Ectodermal cell (in vitro differentiated cells): ENCODE measurements at regions not wholly inside any gene's neighbourhood (a gene's known extent, or its start where the extent isn't known, plus 50 kb on each side); places are given as distances from the start of the nearest gene placed in this dataset.

Experiments used
- H3K27ac ChIP-seq: 2 replicates; pipeline ENCODE4 v1.7.0; 2013; ENCODE audit warnings: mild to moderate bottlenecking, low read depth, low read length; ENCODE audit not compliant: insufficient read depth, poor library complexity, severe bottlenecking
- H3K27me3 ChIP-seq: 2 replicates; pipeline ENCODE4 v1.7.0; 2013; ENCODE audit warnings: mild to moderate bottlenecking, low read length; ENCODE audit not compliant: insufficient read depth, control insufficient read depth, poor library complexity, severe bottlenecking
- H3K36me3 ChIP-seq: one replicate; pipeline ENCODE4 v1.7.0; 2013; ENCODE audit warnings: low read length; ENCODE audit not compliant: control insufficient read depth, insufficient read depth
- H3K4me1 ChIP-seq: one replicate; pipeline ENCODE4 v1.7.0; 2013; ENCODE audit warnings: low read length; ENCODE audit not compliant: control insufficient read depth, insufficient read depth
- H3K4me3 ChIP-seq: 2 replicates; pipeline ENCODE4 v1.7.0; 2013; ENCODE audit warnings: low read depth, low read length, control low read depth; ENCODE audit not compliant: insufficient read depth
- H3K9me3 ChIP-seq: 2 replicates; pipeline ENCODE4 v1.7.0; 2013; ENCODE audit warnings: mild to moderate bottlenecking, low read length, moderate library complexity; ENCODE audit not compliant: control insufficient read depth
- WGBS, 2 experiments: methylation state at CpG; one replicate each; pipeline ENCODE4 v1.1.7; 2013; ENCODE audit warnings: missing lambda C conversion rate in 2 of 2; 5-methylcytosine and 5-hydroxymethylcytosine counted together

DNA sequence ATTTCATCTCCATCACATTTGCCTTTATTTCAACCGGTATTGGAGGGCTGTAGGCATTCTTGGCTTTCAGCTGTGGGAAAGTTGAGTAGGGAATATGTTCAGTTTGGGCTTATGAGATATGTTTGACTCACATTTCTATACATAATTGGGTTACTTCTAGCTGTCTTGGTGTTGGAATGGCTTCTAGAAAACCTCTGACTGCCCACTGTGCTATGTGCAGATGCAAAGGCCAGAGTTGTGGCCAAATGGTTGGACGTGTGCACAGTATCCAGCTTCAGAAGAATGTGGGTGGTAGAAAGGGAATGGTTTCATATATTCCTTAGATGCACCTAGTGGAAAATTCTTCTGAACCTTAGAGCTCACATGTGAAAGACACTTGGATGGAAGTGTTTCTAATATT lies 92.6 kb upstream of the H2AZ1 start:
- H3K4me3 ChIP-seq, result no peak overlapping the region
- H3K4me1 ChIP-seq, result no peaks in the 10 kb centered on the region
- no peaks in the 10 kb centered on the region for H3K27me3 ChIP-seq
- no peaks in the 10 kb centered on the region for H3K9me3 ChIP-seq
- WGBS, 2 experiments, result 93 to 100% methylated on average over 1 to 2 of the region's 2 CpGs
- H3K36me3 ChIP-seq, result no peaks in the 10 kb centered on the region
- H3K27ac ChIP-seq, result no peak overlapping the region

DNA sequence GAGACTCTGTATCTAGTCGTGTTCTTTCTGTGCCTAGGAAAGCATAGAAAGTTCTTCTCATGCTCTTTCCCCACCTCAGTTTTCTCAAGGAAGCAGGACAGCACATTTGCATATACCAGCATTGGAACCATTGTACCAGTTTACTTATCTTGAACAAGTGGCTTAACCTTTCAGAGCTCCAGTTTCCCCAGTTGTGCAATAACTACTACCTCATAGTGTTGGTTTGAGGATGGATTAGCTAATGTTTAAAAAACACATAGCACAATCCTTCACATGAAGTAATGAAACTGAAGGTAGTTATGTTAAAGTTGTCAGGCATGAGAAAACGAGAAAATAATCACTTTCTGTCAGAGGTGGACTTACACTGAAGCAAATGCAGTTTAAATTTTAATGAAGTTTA lies 92.2 kb upstream of the H2AZ1 start:
- Histone ChIP-seq H3K27ac (no peak overlapping the region), H3K27me3 (no peaks in the 10 kb centered on the region)
- WGBS, 2 experiments, result 91 to 96% methylated on average over 2 of the region's 2 CpGs

DNA sequence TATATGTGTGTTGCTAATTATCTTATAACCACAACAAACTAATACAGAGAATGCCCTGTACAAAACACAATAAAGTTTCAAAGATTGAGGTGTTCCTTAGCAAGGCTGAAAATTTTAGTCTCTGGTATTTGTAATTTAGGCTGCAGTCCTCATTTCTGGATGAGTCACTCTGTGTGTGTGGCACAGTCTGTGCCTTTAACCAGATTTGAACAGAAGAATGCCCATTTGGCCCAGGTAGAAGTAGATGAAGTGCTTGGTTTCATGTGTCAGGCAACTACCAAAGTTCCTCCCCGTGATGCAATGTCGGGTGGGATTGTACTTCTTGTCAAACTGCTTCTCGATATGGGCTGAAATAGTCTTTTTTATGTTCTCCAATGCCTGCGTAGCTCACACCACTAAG lies 91.6 kb upstream of the H2AZ1 start:
- no peak overlapping the region for H3K27ac ChIP-seq
- H3K4me1 ChIP-seq, result no peaks in the 10 kb centered on the region
- 89 to 95% methylated on average over 4 of the region's 4 CpGs for WGBS, 2 experiments
- no peaks in the 10 kb centered on the region for H3K9me3 ChIP-seq
- no peaks in the 10 kb centered on the region for H3K27me3 ChIP-seq
- no peaks in the 10 kb centered on the region for H3K36me3 ChIP-seq
- no peak overlapping the region for H3K4me3 ChIP-seq

More for the DNA sequence above, 92.2 kb upstream of the H2AZ1 start:
- Histone ChIP-seq H3K36me3 (no peaks in the 10 kb centered on the region), H3K4me1 (no peaks in the 10 kb centered on the region), H3K4me3 (no peak overlapping the region), H3K9me3 (no peaks in the 10 kb centered on the region)

DNA sequence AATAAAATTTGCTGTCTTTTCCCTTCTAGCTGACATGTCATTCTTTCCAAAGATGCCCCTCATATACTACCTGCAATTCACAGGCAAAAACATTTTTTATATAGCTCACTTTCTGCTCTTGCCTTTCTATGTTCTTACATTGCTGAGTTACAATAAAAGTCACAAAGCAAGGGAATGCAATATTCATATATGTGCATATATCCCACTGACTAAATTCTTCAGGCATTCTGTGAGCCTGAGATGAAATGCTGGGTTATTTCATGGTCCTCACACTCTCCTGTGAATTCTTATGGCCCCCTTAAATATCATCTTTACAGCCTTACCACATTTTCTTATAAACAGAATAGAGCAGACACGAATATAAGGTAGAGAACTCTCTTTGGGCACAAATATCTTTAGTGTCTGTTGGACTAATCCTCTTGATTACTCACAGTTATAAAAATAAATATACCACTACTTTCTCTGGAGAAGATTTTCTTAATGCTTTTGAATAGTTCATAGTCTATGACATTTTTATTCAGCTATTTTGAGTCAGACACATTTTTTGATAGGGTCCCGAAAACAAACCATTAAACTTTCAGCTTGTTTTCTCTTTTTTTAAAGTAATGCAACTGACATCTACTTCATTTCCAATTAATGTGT lies 84.1 kb upstream of the H2AZ1 start:
- no peak overlapping the region for H3K4me3 ChIP-seq
- no peaks in the 10 kb centered on the region for H3K9me3 ChIP-seq
- H3K27me3 ChIP-seq, result no peaks in the 10 kb centered on the region
- H3K27ac ChIP-seq, result no peak overlapping the region
- 90 to 92% methylated on average over 1 to 2 of the region's 2 CpGs for WGBS, 2 experiments
- no peaks in the 10 kb centered on the region for H3K36me3 ChIP-seq
- no peaks in the 10 kb centered on the region for H3K4me1 ChIP-seq

DNA sequence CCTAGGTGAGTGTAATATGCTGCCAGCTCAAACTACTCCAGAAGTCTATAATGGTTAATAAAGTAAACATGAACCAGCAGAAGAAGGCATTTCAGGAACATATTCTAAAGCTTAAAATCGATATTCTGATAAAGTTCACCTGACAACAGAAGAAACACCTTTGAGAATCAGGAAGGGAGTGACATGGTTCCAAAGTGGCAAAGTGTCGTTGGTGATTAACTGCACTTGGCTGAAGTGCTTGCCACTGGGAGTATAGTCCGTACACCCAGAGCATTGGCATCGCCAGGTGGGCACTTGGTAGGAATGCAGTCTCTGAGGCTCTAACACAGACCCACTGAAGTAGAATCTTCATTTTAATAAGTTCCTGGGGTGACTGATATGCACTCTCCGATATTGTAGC lies 76.0 kb upstream of the H2AZ1 start:
- no peaks in the 10 kb centered on the region for H3K9me3 ChIP-seq
- no peak overlapping the region for H3K4me3 ChIP-seq
- no peaks in the 10 kb centered on the region for H3K4me1 ChIP-seq
- WGBS, 2 experiments, result 87 to 96% methylated on average over 4 of the region's 5 CpGs
- H3K27ac ChIP-seq, result no peak overlapping the region
- H3K36me3 ChIP-seq, result no peaks in the 10 kb centered on the region
- no peaks in the 10 kb centered on the region for H3K27me3 ChIP-seq

DNA sequence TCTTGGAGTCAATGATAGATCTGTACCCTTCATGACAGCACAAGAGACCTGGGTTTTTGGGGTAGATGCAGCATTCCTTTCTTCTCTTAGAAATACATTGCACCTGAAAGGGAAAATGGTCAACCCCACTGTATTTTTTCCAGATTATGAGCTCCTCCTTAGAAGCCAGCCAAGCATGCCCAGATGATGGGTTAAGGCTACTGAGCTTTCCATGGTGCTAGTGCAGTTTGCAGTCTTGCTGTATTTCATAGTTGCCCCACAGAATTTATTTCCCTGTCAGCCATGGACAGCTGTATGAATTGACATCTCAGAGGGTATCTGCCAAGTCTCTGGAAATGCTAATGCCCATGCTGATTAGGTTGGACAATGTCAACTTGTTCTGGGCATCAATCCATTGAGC lies 73.7 kb upstream of the H2AZ1 start:
- H3K4me1 ChIP-seq, result no peaks in the 10 kb centered on the region
- H3K4me3 ChIP-seq, result no peak overlapping the region
- H3K9me3 ChIP-seq, result no peaks in the 10 kb centered on the region

DNA sequence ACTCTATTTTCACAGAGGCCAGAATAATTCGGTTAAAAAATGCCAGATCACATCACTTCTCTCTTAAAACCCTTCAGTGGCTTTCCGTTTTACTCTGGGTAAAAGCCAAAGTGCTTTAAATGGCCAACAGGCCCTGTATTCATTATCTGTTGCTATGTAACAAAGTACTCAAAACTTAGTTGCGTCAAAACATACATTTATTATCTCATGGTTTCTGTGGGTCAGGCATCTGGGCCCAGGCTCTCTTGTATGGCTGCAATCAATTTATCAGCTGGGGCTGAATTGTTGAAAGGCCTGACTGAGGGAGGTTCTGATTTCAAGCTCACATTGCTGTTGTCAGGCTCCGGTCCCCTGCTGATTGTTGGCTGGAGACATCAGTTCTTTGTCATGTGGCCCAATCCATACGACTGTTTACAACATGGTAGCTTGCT lies 72.7 kb upstream of the H2AZ1 start:
- Histone ChIP-seq H3K9me3 (no peaks in the 10 kb centered on the region), H3K27me3 (no peaks in the 10 kb centered on the region), H3K4me1 (no peaks in the 10 kb centered on the region), H3K36me3 (no peaks in the 10 kb centered on the region), H3K4me3 (no peak overlapping the region), H3K27ac (no peak overlapping the region)
- WGBS, 2 experiments, result 61 to 62% methylated on average over 5 of the region's 5 CpGs

More for the DNA sequence above, 73.7 kb upstream of the H2AZ1 start:
- H3K27ac ChIP-seq, result no peak overlapping the region
- H3K36me3 ChIP-seq, result no peaks in the 10 kb centered on the region
- no peaks in the 10 kb centered on the region for H3K27me3 ChIP-seq

DNA sequence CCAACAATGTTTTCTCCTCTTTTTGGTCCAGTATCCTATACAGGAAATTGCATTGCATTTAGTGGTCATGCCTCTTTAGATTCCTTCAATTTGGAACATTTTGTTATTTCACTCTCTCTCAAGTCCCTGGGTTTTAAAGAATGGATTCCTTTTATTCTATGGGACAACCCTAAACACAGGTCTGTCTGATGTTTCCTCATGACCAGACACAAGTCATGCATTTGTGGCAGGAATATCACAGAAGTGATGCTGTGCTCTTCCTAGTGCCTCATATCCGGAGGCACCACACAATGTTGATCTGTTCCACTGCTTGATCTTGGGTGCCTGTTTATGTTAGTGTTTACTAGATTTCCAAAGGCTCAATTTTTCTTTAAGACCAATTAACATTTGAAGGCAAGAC lies 69.7 kb upstream of the H2AZ1 start:
- Histone ChIP-seq H3K27me3 (no peaks in the 10 kb centered on the region), H3K4me3 (no peak overlapping the region), H3K9me3 (no peaks in the 10 kb centered on the region), H3K36me3 (no peaks in the 10 kb centered on the region), H3K27ac (no peak overlapping the region), H3K4me1 (no peaks in the 10 kb centered on the region)
- 89 to 92% methylated on average over 1 of the region's 1 CpG for WGBS, 2 experiments

DNA sequence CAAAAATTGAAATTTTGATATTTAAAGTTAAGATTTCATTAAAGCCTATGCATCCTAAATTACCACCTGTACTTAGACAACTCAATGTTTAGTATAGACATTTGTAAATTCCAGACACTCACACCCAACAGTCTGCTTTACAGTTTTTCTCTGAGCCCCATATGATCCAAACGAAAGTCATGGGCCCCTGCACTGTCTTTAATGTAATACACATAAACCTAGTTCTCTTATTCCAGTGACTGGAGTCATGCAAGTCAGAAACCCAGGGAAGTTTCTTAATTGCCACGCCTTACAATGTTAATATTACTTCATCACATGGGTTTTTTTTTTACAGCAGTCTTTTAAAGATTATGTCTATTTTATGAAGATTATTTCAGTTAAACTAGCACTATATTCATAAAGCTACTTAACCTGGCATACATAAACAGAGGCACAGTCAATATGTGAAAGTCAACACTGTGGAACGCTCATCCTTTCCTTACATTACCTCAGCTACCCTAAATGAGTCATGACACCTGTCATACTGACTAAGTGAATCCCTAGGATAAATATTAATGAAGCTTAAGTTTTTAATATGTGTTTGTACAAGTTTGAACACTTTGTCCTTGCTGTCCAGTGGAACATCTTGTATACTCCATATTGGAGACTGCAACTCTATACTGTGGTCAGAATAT lies 67.7 kb upstream of the H2AZ1 start:
- Histone ChIP-seq H3K4me3 (no peak overlapping the region), H3K4me1 (no peaks in the 10 kb centered on the region), H3K36me3 (no peaks in the 10 kb centered on the region), H3K9me3 (no peaks in the 10 kb centered on the region), H3K27me3 (no peaks in the 10 kb centered on the region), H3K27ac (no peak overlapping the region)
- WGBS, 2 experiments, result 86 to 89% methylated on average over 2 of the region's 3 CpGs

DNA sequence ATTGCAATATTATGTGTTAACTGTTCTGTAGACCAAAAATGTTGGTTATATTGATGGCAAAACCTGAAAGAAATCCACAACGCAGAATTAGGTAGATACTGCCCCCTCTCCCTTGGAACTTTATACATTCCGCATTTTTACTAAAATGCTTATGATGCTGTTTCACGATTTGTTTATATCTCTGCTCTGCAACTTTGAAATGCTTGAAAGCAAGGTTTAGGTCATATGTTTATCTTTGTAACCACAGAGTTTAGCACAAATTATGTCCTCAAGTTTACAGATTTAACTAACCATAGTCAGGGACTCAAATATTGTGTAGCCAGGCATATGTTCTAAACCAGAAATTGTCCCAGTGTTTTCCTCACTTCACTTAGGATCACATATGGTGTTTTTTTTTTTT lies 66.1 kb upstream of the H2AZ1 start:
- WGBS, 2 experiments, result 91 to 99% methylated on average over 3 of the region's 3 CpGs
- Histone ChIP-seq H3K36me3 (no peaks in the 10 kb centered on the region), H3K4me1 (no peaks in the 10 kb centered on the region), H3K9me3 (no peaks in the 10 kb centered on the region), H3K4me3 (no peak overlapping the region), H3K27ac (no peak overlapping the region), H3K27me3 (no peaks in the 10 kb centered on the region)
